PFSK-1 (cell line): ENCODE measurements at regions not wholly inside any gene's neighbourhood (a gene's known extent, or its start where the extent isn't known, plus 50 kb on each side); places are given as distances from the start of the nearest gene placed in this dataset.
A peak's percentile ranks its signal among the peaks of the same experiment; 100 is the strongest.

ENCODE experiments used
- POLR2AphosphoS5 ChIP-seq: IDR thresholded peaks from 2 replicates; pipeline ENCODE4 v1.6.1; 2012; ENCODE audit warnings: low read depth, mild to moderate bottlenecking, control low read depth, low read length, moderate library complexity
- TAF1 ChIP-seq: IDR thresholded peaks from 2 replicates; pipeline ENCODE4 v1.6.1; 2012; ENCODE audit warnings: low read length, control low read depth, borderline replicate concordance; ENCODE audit not compliant: insufficient read depth
- TF ChIP-seq, protein P1 (sequence below), 2 experiments: IDR thresholded peaks; 2 replicates each; pipeline versions ENCODE4 v1.6.1 to v1.8.0; 2011 to 2012; ENCODE audit warnings: low read depth in 2 of 2, low read length in 2 of 2, control low read depth in 1 of 2, inconsistent platforms in 1 of 2, mild to moderate bottlenecking in 1 of 2, moderate library complexity in 1 of 2; ENCODE audit not compliant: insufficient read depth in 1 of 2

DNA sequence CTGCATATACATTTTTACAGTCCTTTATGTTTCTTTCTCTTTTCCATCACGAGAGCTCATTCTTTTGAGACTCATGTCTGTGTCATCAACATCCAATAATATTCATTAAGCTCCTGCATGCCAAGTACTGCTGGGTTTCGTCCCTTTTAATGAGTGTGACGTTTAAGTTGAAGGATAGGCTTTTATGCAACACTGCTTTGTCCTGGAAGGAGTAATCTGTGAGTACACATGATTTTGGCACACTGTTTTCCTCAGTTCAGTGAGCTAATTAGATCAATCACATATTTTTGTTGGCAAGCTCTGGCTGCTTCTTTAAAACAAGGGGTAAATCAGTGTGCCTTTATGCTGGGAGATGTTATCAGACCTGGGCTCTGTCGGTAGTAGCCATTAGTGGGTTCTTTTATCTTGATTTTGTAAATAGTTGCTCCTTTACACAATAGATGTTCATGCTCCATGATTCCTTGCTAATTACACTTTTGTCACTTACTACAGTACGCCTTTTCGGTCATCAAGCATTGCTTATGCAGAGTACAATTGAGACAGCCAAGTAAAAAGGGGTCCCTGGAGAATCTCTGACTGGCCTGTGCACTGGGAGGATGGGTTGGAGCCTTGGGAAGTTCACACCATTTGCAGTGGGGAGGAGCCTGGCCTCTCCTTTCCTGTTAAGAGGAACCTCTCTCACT is 132.6 kb downstream of the FHIP1A start:
- TF ChIP-seq, protein P1, sequence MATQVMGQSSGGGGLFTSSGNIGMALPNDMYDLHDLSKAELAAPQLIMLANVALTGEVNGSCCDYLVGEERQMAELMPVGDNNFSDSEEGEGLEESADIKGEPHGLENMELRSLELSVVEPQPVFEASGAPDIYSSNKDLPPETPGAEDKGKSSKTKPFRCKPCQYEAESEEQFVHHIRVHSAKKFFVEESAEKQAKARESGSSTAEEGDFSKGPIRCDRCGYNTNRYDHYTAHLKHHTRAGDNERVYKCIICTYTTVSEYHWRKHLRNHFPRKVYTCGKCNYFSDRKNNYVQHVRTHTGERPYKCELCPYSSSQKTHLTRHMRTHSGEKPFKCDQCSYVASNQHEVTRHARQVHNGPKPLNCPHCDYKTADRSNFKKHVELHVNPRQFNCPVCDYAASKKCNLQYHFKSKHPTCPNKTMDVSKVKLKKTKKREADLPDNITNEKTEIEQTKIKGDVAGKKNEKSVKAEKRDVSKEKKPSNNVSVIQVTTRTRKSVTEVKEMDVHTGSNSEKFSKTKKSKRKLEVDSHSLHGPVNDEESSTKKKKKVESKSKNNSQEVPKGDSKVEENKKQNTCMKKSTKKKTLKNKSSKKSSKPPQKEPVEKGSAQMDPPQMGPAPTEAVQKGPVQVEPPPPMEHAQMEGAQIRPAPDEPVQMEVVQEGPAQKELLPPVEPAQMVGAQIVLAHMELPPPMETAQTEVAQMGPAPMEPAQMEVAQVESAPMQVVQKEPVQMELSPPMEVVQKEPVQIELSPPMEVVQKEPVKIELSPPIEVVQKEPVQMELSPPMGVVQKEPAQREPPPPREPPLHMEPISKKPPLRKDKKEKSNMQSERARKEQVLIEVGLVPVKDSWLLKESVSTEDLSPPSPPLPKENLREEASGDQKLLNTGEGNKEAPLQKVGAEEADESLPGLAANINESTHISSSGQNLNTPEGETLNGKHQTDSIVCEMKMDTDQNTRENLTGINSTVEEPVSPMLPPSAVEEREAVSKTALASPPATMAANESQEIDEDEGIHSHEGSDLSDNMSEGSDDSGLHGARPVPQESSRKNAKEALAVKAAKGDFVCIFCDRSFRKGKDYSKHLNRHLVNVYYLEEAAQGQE (IDR thresholded peaks at IDR 0.05; ENCODE audit: insufficient read depth in 1 of 2, low read depth in 2 of 2, low read length in 2 of 2), result peak in 1 of 2 experiments; percentile 67; a peak in 1 of 4 replicates
- TF ChIP-seq POLR2AphosphoS5 (peak; percentile 36; the same call in 1 of the 2 replicates), TAF1 (peak; percentile 20; the same call in 1 of the 2 replicates)
